A673 (cell line): ENCODE measurements at regions not wholly inside any gene's neighbourhood (a gene's known extent, or its start where the extent isn't known, plus 50 kb on each side); places are given as distances from the start of the nearest gene placed in this dataset.

Experiments used
- BruUV-seq: library from RNA; stranded (reverse); fragments of 400-500 nt; replicated peaks from 2 replicates; lab custom pipeline; 2021; lab: Mats Ljungman, UMichigan
- CTCF ChIA-PET: fragments of 300-600 bp; sonication (Branson Sonifier 250); formaldehyde crosslinking; loops from one replicate; lab custom pipeline; 2022; ENCODE audit warnings: antibody characterized with exemption; lab: Charles Lee
- POLR2A ChIA-PET: fragments of 300-600 bp; sonication (Branson Sonifier 250); formaldehyde crosslinking; loops from one replicate; lab custom pipeline; 2022; ENCODE audit warnings: antibody characterized with exemption; ENCODE audit not compliant: low non-redundant PET; lab: Charles Lee
- DNase-seq: peaks from one replicate; pipeline ENCODE4 v3.0.0-alpha.2; 2015; ENCODE audit warnings: low spot score
- H3K27ac ChIP-seq: fragments of 200-600 bp; sonication (generic); 2 replicates; pipeline ENCODE4 v1.5.1; 2016; ENCODE audit warnings: mixed run types, low read depth, mild to moderate bottlenecking, mixed read lengths, antibody characterized with exemption, low read length; ENCODE audit not compliant: poor library complexity, severe bottlenecking
- H3K27me3 ChIP-seq: fragments of 200-600 bp; sonication (generic); replicated peaks from 2 replicates; pipeline ENCODE4 v1.6.1; 2017; ENCODE audit warnings: mixed run types, low read depth, mild to moderate bottlenecking, mixed read lengths, antibody characterized with exemption, low read length; ENCODE audit not compliant: insufficient read depth, poor library complexity
- H3K36me3 ChIP-seq: fragments of 200-600 bp; sonication (generic); 2 replicates; pipeline ENCODE4 v1.6.1; 2016; ENCODE audit warnings: mixed run types, mild to moderate bottlenecking, mixed read lengths, antibody characterized with exemption, low read length; ENCODE audit not compliant: insufficient read depth, poor library complexity, severe bottlenecking
- H3K4me1 ChIP-seq: fragments of 200-600 bp; sonication (generic); 2 replicates; pipeline ENCODE4 v1.6.1; 2017; ENCODE audit warnings: mixed run types, mild to moderate bottlenecking, mixed read lengths, antibody characterized with exemption, low read length; ENCODE audit not compliant: insufficient read depth, poor library complexity, severe bottlenecking
- H3K4me3 ChIP-seq: fragments of 200-600 bp; sonication (generic); 2 replicates; pipeline ENCODE4 v1.5.1; 2016; ENCODE audit warnings: low read depth, mixed run types, mild to moderate bottlenecking, mixed read lengths, low read length; ENCODE audit not compliant: poor library complexity, severe bottlenecking
- H3K9me3 ChIP-seq: fragments of 200-600 bp; sonication (generic); 2 replicates; pipeline ENCODE4 v1.6.1; 2016; ENCODE audit warnings: mixed run types, low read depth, mild to moderate bottlenecking, mixed read lengths, antibody characterized with exemption, low read length; ENCODE audit not compliant: poor library complexity, severe bottlenecking
- CTCF ChIP-seq: fragments of 300-800, 200-600 bp; sonication (generic); conservative IDR thresholded peaks from 2 replicates; pipeline ENCODE4 v1.5.1; 2017; ENCODE audit warnings: low read depth, mild to moderate bottlenecking, antibody characterized with exemption, low read length, moderate library complexity, mixed read lengths
- EZH2 ChIP-seq: fragments of 200-600 bp; sonication (generic); IDR thresholded peaks from 2 replicates; pipeline ENCODE4 v1.6.1; 2017; ENCODE audit warnings: borderline replicate concordance, low read depth, mild to moderate bottlenecking, mixed read lengths, antibody characterized with exemption, low read length; ENCODE audit not compliant: poor library complexity, severe bottlenecking
- intact Hi-C: fragments of 100-400 bp; cut with micrococcal nuclease; formaldehyde crosslinking; loops from one replicate; pipeline ENCODE4 v1.10.0; 2022; ENCODE audit not compliant: unreplicated experiment

- H3K4me1 ChIP-seq, result no peaks in the 10 kb centered on the region
- intact Hi-C loops, result no loop called here
- H3K27ac ChIP-seq, result no peak overlapping the region
- H3K4me3 ChIP-seq, result no peak overlapping the region
- no peaks in the 10 kb centered on the region for H3K9me3 ChIP-seq
- TF ChIP-seq EZH2 (no peak), CTCF (no peak)
- no TSS peak for BruUV-seq
- no peaks in the 10 kb centered on the region for H3K36me3 ChIP-seq
- no peak for DNase-seq
- no peaks in the 10 kb centered on the region for H3K27me3 ChIP-seq
- ChIA-PET POLR2A (no interaction called here), CTCF (no interaction called here)
Measured at GRCh38 chr2:57402096-57402495, 644.5 kb upstream of the VRK2 start.

GRCh38 chr2:57402755-57403154, 643.9 kb upstream of the VRK2 start:
- BruUV-seq, result no TSS peak
- H3K27ac ChIP-seq, result no peak overlapping the region
- H3K36me3 ChIP-seq, result no peaks in the 10 kb centered on the region
- TF ChIP-seq CTCF (no peak), EZH2 (no peak)
- no peaks in the 10 kb centered on the region for H3K4me1 ChIP-seq
- ChIA-PET POLR2A (no interaction called here), CTCF (no interaction called here)
- intact Hi-C loops, result no loop called here
- no peak overlapping the region for H3K4me3 ChIP-seq
- DNase-seq, result no peak
- H3K9me3 ChIP-seq, result no peaks in the 10 kb centered on the region
- no peaks in the 10 kb centered on the region for H3K27me3 ChIP-seq

DNA sequence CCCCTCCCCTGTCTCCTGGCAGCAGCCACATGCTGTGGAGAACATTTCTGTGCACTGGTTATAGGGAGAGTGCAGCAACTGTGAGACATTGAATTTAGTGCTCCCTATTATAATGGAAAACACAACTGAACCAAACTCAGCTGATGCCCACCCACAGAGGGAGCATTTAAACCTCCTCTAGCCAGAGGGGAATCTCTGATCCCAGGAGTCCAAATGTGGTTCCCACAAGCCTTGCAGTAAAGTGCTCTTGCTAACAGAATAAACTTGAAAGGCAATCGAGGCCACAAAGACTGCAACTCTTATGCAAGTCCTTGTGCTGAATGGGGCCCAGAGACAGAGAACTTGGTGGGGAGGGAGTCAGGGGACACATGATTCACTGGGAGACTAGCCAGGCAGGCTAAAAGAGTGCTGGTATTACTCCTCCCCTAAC, 638.8 kb upstream of the VRK2 start:
- POLR2A ChIA-PET, result no interaction called here
- no peaks in the 10 kb centered on the region for H3K27me3 ChIP-seq

More for the DNA sequence above, 638.8 kb upstream of the VRK2 start:
- Histone ChIP-seq H3K36me3 (no peaks in the 10 kb centered on the region), H3K4me3 (no peak overlapping the region), H3K27ac (no peak overlapping the region), H3K9me3 (peaks cover 5% of the 10 kb centered on the region), H3K4me1 (no peaks in the 10 kb centered on the region)
- CTCF ChIA-PET, result no interaction called here
- TF ChIP-seq CTCF, result no peak
- TF ChIP-seq EZH2, result no peak
- DNase-seq, result no peak
- BruUV-seq, result no TSS peak
- intact Hi-C loops, result no loop called here
